RWPE1 (cell line): ENCODE measurements at regions not wholly inside any gene's neighbourhood (a gene's known extent, or its start where the extent isn't known, plus 50 kb on each side); places are given as distances from the start of the nearest gene placed in this dataset.

ENCODE experiments used
- CTCF ChIA-PET: fragments of 350-600 bp; sonication (Branson Sonifier 250); formaldehyde crosslinking; extraction: SDS; loops from one replicate; lab custom pipeline; 2021; lab: Yijun Ruan, JAX
- POLR2A ChIA-PET: fragments of 400-600 bp; formaldehyde crosslinking; extraction: SDS; loops from one replicate; lab custom pipeline; 2020; ENCODE audit warnings: antibody characterized with exemption; ENCODE audit not compliant: low non-redundant PET; lab: Yijun Ruan, JAX
- DNase-seq: peaks from one replicate; pipeline ENCODE4 v3.0.0; 2012; ENCODE audit warnings: low spot score
- H3K27ac ChIP-seq: fragments of 450-650 bp; 2 replicates; pipeline ENCODE4 v1.5.1; 2017
- CTCF ChIP-seq: fragments of 450-650 bp; conservative IDR thresholded peaks from 2 replicates; pipeline ENCODE4 v1.5.1; 2017; ENCODE audit warnings: low read depth, mild to moderate bottlenecking

GRCh38 chr14:31966896-31967668 is 110.0 kb upstream of the ARHGAP5 start:
- H3K27ac ChIP-seq, result no peak overlapping the region
- ChIA-PET CTCF (interaction anchor here (1.3 kb wide), 1 partner anchor 32 kb away, joined by 4 read pairs; no protein-coding TSS in a partner anchor), POLR2A (no interaction called here)
- DNase-seq, result no peak
- TF ChIP-seq CTCF, result no peak

GRCh38 chr14:31967669-31967975 is 109.5 kb upstream of the ARHGAP5 start:
- POLR2A ChIA-PET, result no interaction called here
- H3K27ac ChIP-seq, result no peak overlapping the region
- CTCF ChIA-PET, result interaction anchor here (1.3 kb wide), 1 partner anchor 33 kb away, joined by 4 read pairs; no protein-coding TSS in a partner anchor
- DNase-seq, result no peak
- no peak for TF ChIP-seq CTCF

- no peak overlapping the region for H3K27ac ChIP-seq
- DNase-seq, result no peak
- TF ChIP-seq CTCF, result no peak
- ChIA-PET POLR2A (no interaction called here), CTCF (interaction anchor here (0.7 to 1.3 kb wide), 2 partner anchors 34 to 145 kb away, joined by 4 read pairs; no protein-coding TSS in a partner anchor)
Measured at GRCh38 chr14:31968107-31968810, 108.8 kb upstream of the ARHGAP5 start.

GRCh38 chr14:31968956-31969698 is 108.0 kb upstream of the ARHGAP5 start:
- POLR2A ChIA-PET, result interaction anchor here (0.7 kb wide), 1 partner anchor 42 kb away, joined by 3 read pairs; no protein-coding TSS in a partner anchor
- no peak overlapping the region for H3K27ac ChIP-seq
- no peak for DNase-seq
- no peak for TF ChIP-seq CTCF
- CTCF ChIA-PET, result interaction anchor here (0.6 to 0.8 kb wide), 3 partner anchors 50 to 286 kb away, joined by 3 to 4 read pairs (median 3); no protein-coding TSS in a partner anchor

- ChIA-PET CTCF (interaction anchor here (0.8 kb wide), 1 partner anchor 285 kb away, joined by 4 read pairs; no protein-coding TSS in a partner anchor), POLR2A (interaction anchor here (0.7 kb wide), 1 partner anchor 41 kb away, joined by 3 read pairs; no protein-coding TSS in a partner anchor)
- TF ChIP-seq CTCF, result no peak
- no peak for DNase-seq
- H3K27ac ChIP-seq, result no peak overlapping the region
Measured at GRCh38 chr14:31969699-31970240, 107.3 kb upstream of the ARHGAP5 start.

GRCh38 chr14:31970744-31971143 is 106.4 kb upstream of the ARHGAP5 start:
- ChIA-PET POLR2A (no interaction called here), CTCF (no interaction called here)
- DNase-seq, result no peak
- no peak for TF ChIP-seq CTCF
- H3K27ac ChIP-seq, result no peak overlapping the region
